HG02885 (cell line): ENCODE measurements at regions not wholly inside any gene's neighbourhood (a gene's known extent, or its start where the extent isn't known, plus 50 kb on each side); places are given as distances from the start of the nearest gene placed in this dataset.
"Not testable (repeated sequence)": the region's sequence is repeated elsewhere in the genome, so short reads cannot be mapped to it uniquely, and the experiment has no call there.

Experiments used
- ATAC-seq: cut with Tn5 transposase; IDR thresholded peaks from one replicate; pipeline ENCODE4 v1.9.1; 2021; ENCODE audit warnings: mild to moderate bottlenecking; ENCODE audit not compliant: unreplicated experiment, poor library complexity

GRCh38 chr3:105140899-105141367 lies 225.8 kb upstream of the ALCAM start:
- ATAC-seq: peak; percentile 65

GRCh38 chr3:105144837-105145236 lies 221.9 kb upstream of the ALCAM start:
- ATAC-seq: peak; percentile 32

- no peak for ATAC-seq
Observed at GRCh38 chr3:105145511-105145910, 221.2 kb upstream of the ALCAM start.

GRCh38 chr3:105149197-105149596 lies 217.5 kb upstream of the ALCAM start:
- not testable (repeated sequence) for ATAC-seq

GRCh38 chr3:105152987-105153386 lies 213.7 kb upstream of the ALCAM start:
- no peak for ATAC-seq

GRCh38 chr3:105154692-105155091 lies 212.0 kb upstream of the ALCAM start:
- no peak for ATAC-seq

- no peak for ATAC-seq
Observed at GRCh38 chr3:105157067-105157765, 209.5 kb upstream of the ALCAM start.

- ATAC-seq: no peak
Observed at GRCh38 chr3:105157766-105158085, 209.0 kb upstream of the ALCAM start.

GRCh38 chr3:105158286-105158685 lies 208.4 kb upstream of the ALCAM start:
- no peak for ATAC-seq

- peak; percentile 77 for ATAC-seq
Observed at GRCh38 chr3:105162448-105162847, 204.3 kb upstream of the ALCAM start.

- no peak for ATAC-seq
Observed at GRCh38 chr3:105166893-105167292, 199.8 kb upstream of the ALCAM start.

- ATAC-seq: no peak
Observed at GRCh38 chr3:105170423-105170822, 196.3 kb upstream of the ALCAM start.

- no peak for ATAC-seq
Observed at GRCh38 chr3:105174017-105174615, 192.6 kb upstream of the ALCAM start.

GRCh38 chr3:105177576-105177975 lies 189.1 kb upstream of the ALCAM start:
- ATAC-seq: no peak

GRCh38 chr3:105187344-105187743 lies 179.4 kb upstream of the ALCAM start:
- ATAC-seq: no peak

GRCh38 chr3:105195260-105195659 lies 171.4 kb upstream of the ALCAM start:
- no peak for ATAC-seq

- ATAC-seq: no peak
Observed at GRCh38 chr3:105197863-105198262, 168.8 kb upstream of the ALCAM start.

- ATAC-seq: no peak
Observed at GRCh38 chr3:105199217-105199616, 167.5 kb upstream of the ALCAM start.

- ATAC-seq: no peak
Observed at GRCh38 chr3:105210141-105210540, 156.6 kb upstream of the ALCAM start.

GRCh38 chr3:105214590-105214989 lies 152.1 kb upstream of the ALCAM start:
- ATAC-seq: no peak

- no peak for ATAC-seq
Observed at GRCh38 chr3:105222568-105223093, 144.1 kb upstream of the ALCAM start.

- no peak for ATAC-seq
Observed at GRCh38 chr3:105223815-105224214, 142.9 kb upstream of the ALCAM start.
